AG10803 (cell line): ENCODE measurements at regions not wholly inside any gene's neighbourhood (a gene's known extent, or its start where the extent isn't known, plus 50 kb on each side); places are given as distances from the start of the nearest gene placed in this dataset.

Experiments used
- DNase-seq: peaks from one replicate; pipeline ENCODE4 v3.0.0; 2010; ENCODE audit warnings: low read depth
- H3K4me3 ChIP-seq: 2 replicates; pipeline ENCODE4 v1.5.1; 2011; ENCODE audit warnings: mild to moderate bottlenecking, low read length, control low read depth
- CTCF ChIP-seq: conservative IDR thresholded peaks from 2 replicates; pipeline ENCODE4 v1.5.1; 2011; ENCODE audit warnings: mild to moderate bottlenecking, low read length, control low read depth, inconsistent platforms

DNA sequence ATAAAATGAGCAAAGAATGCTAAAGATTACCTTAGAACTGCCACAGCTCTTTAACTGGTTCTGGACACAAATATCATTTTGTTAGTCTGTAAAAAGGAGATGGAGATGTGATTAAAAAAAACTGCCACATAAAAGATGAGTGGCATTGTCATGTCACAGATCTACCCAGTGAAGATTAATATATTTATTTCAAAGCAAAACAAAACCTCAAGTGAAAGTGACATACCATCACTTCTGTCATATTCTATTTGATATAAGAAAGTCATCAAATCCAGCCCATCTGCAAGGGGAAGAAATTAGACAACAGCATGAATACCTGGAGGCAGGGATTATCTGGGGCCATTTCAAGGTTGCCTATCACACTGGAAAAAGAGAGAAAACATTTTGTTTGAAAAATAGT, 417.6 kb upstream of the LRRTM4 start:
- no peak for DNase-seq
- TF ChIP-seq CTCF = no peak
- no peak overlapping the region for H3K4me3 ChIP-seq

DNA sequence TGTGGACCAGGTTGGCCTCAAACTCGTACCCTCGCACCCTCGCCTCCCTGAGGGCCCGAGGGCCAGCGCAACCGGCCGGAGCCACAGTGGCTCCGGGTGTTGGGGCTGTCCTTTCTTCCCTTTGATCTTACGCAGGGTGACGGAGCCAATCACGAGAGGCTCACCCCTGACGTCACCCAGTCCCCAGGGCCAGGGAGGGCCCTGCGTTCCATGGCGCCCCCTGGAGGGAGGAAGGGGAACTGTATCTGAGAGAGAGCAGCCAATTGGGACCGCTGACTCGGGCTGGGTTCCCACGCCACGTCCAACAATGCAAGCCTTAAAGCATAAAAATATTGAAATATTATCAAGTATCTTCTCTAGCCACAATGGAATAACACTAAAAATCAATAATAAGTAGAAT, 432.8 kb upstream of the LRRTM4 start:
- H3K4me3 ChIP-seq = no peak overlapping the region
- TF ChIP-seq CTCF = no peak
- DNase-seq = no peak

- DNase-seq = no peak
- TF ChIP-seq CTCF = no peak
- no peak overlapping the region for H3K4me3 ChIP-seq
Measured at GRCh38 chr2:77962943-77963342, 440.8 kb upstream of the LRRTM4 start.

DNA sequence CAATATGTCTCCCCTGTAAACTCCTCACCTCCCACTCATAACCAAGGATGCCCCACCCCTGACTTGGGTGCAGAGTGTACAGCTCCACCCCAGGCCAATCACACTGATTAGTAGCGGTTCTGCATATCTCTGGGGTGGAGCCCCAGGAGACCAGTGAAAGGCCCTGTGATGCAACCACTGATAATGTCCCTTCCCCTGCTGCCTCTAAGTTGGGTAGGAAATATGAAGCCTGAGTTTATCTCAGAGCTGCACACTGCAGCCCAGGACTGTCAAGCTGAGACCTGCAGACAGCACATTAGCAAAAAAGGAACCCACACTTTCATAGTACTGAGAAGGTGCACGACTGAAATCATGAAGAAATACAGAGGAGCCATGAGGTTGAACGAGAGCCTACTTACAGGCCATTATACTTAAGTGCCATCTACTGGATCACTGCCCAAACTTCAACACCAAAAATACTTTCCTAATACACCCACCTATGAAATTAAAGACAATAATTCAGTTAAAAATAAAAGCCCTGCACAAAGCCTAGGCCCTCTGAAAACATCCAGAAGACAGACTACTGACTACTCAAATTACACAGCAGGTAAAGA, 455.4 kb upstream of the LRRTM4 start:
- H3K4me3 ChIP-seq = no peak overlapping the region
- no peak for TF ChIP-seq CTCF
- no peak for DNase-seq

- H3K4me3 ChIP-seq = no peak overlapping the region
- no peak for TF ChIP-seq CTCF
- no peak for DNase-seq
Measured at GRCh38 chr2:77995161-77995560, 473.0 kb upstream of the LRRTM4 start.

- no peak for DNase-seq
- no peak overlapping the region for H3K4me3 ChIP-seq
- no peak for TF ChIP-seq CTCF
Measured at GRCh38 chr2:77999376-77999775, 477.2 kb upstream of the LRRTM4 start.

DNA sequence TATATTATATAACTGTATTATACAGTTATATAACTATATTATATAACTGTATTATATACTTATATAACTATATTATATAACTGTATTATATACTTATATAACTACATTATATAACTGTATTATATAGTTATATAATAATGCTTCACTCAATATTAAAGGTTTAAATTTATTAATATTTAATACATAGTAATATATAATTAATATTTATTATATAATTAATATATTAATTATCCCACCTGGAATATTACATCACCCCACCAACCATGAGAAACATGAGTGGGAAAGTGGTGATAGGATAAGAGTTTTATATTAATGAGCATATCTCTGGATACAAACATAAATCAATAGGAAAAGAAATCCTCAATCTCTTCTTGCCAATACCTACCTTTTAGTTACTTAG, 487.1 kb upstream of the LRRTM4 start:
- TF ChIP-seq CTCF = no peak
- H3K4me3 ChIP-seq = no peak overlapping the region
- no peak for DNase-seq
